Fibroblast of upper back skin (primary cell): ENCODE measurements at regions not wholly inside any gene's neighbourhood (a gene's known extent, or its start where the extent isn't known, plus 50 kb on each side); places are given as distances from the start of the nearest gene placed in this dataset.
"Not testable (repeated sequence)": the region's sequence is repeated elsewhere in the genome, so short reads cannot be mapped to it uniquely, and the experiment has no call there.

ENCODE experiments used
- DNase-seq: peaks from one replicate; pipeline ENCODE4 v3.0.0-alpha.2; 2013

GRCh38 chrX:139198936-139199335 lies 331.6 kb upstream of the F9 start:
- DNase-seq: no peak

- no peak for DNase-seq
These were observed 333.6 kb upstream of the F9 start for GRCh38 chrX:139196890-139197289.

GRCh38 chrX:139194571-139195280 lies 335.8 kb upstream of the F9 start:
- DNase-seq: no peak

GRCh38 chrX:139192386-139192961 lies 338.1 kb upstream of the F9 start:
- peak; percentile 1 for DNase-seq

- DNase-seq: no peak
These were observed 338.7 kb upstream of the F9 start for GRCh38 chrX:139191746-139192385.

GRCh38 chrX:139191286-139191685 lies 339.3 kb upstream of the F9 start:
- no peak for DNase-seq

GRCh38 chrX:139187738-139188137 lies 342.8 kb upstream of the F9 start:
- no peak for DNase-seq

- DNase-seq: no peak
These were observed 343.5 kb upstream of the F9 start for GRCh38 chrX:139186991-139187390.

- DNase-seq: no peak
These were observed 350.9 kb upstream of the F9 start for GRCh38 chrX:139179592-139179991.

GRCh38 chrX:139178980-139179379 lies 351.6 kb upstream of the F9 start:
- no peak for DNase-seq

- no peak for DNase-seq
These were observed 357.8 kb upstream of the F9 start for GRCh38 chrX:139172731-139173130.

- no peak for DNase-seq
These were observed 359.9 kb upstream of the F9 start for GRCh38 chrX:139170526-139171173.

- no peak for DNase-seq
These were observed 363.3 kb upstream of the F9 start for GRCh38 chrX:139167282-139167681.

- DNase-seq: no peak
These were observed 372.3 kb upstream of the F9 start for GRCh38 chrX:139158256-139158655.

- no peak for DNase-seq
These were observed 374.2 kb upstream of the F9 start for GRCh38 chrX:139156356-139156755.

GRCh38 chrX:139146625-139147024 lies 383.9 kb upstream of the F9 start:
- not testable (repeated sequence) for DNase-seq

GRCh38 chrX:139141370-139141769 lies 389.2 kb upstream of the F9 start:
- DNase-seq: no peak

- no peak for DNase-seq
These were observed 396.2 kb upstream of the F9 start for GRCh38 chrX:139134316-139134715.

- DNase-seq: no peak
These were observed 404.0 kb upstream of the F9 start for GRCh38 chrX:139126493-139126892.

- no peak for DNase-seq
These were observed 404.6 kb upstream of the F9 start for GRCh38 chrX:139125916-139126315.

- DNase-seq: no peak
These were observed 408.8 kb upstream of the F9 start for GRCh38 chrX:139121616-139122286.

GRCh38 chrX:139120760-139121159 lies 409.2 kb upstream of the FGF13 start:
- peak; percentile 18 for DNase-seq

GRCh38 chrX:139113708-139114107 lies 402.2 kb upstream of the FGF13 start:
- DNase-seq: peak; percentile 5
